Activated naive CD4-positive, alpha-beta T cell treated with anti-CD3 and anti-CD28 coated beads, Interleukin-2, amount 50 U/mL, for 72 hours (primary cell): ENCODE measurements at regions not wholly inside any gene's neighbourhood (a gene's known extent, or its start where the extent isn't known, plus 50 kb on each side); places are given as distances from the start of the nearest gene placed in this dataset.
A peak's percentile ranks its signal among the peaks of the same experiment; 100 is the strongest.
"Not testable (repeated sequence)": the region's sequence is repeated elsewhere in the genome, so short reads cannot be mapped to it uniquely, and the experiment has no call there.

Experiments used
- ATAC-seq, 2 donors: fragments of 150-1000 bp; cut with Tn5 transposase; 2 replicates each; pipeline ENCODE4 v1.10.0; 2021; ENCODE audit warnings: mild to moderate bottlenecking in 2 of 2, moderate library complexity in 2 of 2
- DNase-seq, 2 donors: peaks; one replicate each; pipeline ENCODE4 v3.0.0; 2021 to 2022; ENCODE audit warnings: low spot score in 2 of 2
- H3K27ac Mint-ChIP-seq, 2 donors: one replicate each; pipeline ENCODE4 v1.8.0; 2022; ENCODE audit warnings: mild to moderate bottlenecking in 2 of 2, mixed read lengths in 2 of 2
- H3K36me3 Mint-ChIP-seq, 2 donors: one replicate each; pipeline ENCODE4 v1.8.0; 2022; ENCODE audit warnings: mixed read lengths in 2 of 2
- H3K9me3 Mint-ChIP-seq, 2 donors: one replicate each; pipeline ENCODE4 v1.8.0; 2022; ENCODE audit warnings: mixed read lengths in 2 of 2

DNA sequence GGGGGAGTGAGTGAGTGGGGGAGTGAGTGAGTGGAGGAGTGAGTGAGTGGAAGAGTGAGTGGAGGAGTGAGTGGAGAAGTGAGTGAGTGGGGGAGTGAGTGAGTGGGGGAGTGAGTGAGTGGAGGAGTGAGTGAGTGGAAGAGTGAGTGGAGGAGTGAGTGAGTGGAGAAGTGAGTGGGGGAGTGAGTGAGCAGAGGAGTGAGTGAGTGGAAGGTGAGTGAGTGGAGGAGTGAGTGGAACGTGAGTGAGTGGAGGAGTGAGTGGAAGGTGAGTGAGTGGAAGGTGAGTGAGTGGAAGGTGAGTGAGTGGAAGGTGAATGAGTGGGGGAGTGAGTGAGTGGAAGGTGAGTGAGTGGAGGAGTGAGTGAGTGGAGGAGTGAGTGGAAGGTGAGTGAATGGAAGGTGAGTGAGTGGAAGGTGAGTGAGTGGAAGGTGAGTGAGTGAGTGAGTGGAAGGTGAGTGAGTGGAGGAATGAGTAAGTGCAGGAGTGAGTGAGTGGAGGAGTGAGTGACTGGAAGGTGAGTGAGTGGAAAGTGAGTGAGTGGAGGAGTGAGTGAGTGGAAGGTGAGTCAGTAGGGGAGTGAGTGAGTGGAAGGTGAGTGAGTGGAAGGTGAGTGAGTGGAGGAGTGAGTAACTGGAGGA lies 62.4 kb upstream of the GZMB start:
- not testable (repeated sequence) for ATAC-seq, H3K9me3 Mint-ChIP-seq, H3K27ac Mint-ChIP-seq, H3K36me3 Mint-ChIP-seq, DNase-seq

DNA sequence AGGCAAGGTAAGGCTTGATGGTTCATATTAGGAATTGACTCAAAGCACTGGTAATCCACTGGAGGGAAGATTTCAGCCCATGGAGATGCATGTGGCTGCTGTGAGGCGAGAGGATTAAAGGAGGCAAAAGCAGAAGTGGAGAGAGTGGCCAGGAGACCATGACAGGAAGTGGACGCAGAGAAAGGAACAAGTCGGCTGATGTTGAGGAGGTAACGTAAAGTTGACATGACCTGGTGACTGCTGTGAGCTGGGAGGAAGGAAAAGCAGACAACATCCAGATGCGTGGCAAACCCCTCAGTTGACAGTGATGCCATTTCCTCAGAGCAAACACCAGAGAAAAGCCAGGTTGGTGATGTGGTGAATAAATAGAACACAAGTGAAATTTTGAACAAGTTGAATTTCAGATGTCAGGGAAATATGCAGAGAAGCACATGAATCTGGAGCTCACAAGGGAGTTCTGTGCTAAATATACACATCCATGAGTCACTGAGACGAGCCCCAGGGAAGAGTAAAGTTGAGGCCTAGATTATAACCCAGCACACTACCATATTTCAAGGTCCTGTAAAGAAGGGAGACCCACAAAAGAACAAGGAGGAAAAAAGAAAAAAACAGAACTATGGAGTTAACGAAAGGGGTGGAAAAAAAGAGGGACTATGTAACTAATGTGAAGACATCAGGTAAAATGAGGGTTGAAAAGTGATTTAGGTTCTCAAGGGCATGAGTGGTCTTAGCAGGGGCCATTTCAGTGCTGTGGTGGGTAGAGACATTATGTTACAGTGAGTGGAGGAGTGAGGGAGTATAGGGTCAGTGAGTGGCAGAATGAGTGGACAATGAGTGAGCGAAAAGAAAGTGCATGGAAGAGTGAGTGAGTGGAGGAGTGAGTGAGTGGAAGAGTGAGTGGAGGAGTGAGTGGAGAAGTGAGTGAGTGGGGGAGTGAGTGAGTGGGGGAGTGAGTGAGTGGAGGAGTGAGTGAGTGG lies 61.6 kb upstream of the GZMB start:
- H3K36me3 Mint-ChIP-seq = no peaks in the 10 kb centered on the region
- H3K9me3 Mint-ChIP-seq = no peaks in the 10 kb centered on the region
- H3K27ac Mint-ChIP-seq = no peak overlapping the region
- ATAC-seq (peak in 1 of 2 donors; percentile 11), DNase-seq (no peak)

DNA sequence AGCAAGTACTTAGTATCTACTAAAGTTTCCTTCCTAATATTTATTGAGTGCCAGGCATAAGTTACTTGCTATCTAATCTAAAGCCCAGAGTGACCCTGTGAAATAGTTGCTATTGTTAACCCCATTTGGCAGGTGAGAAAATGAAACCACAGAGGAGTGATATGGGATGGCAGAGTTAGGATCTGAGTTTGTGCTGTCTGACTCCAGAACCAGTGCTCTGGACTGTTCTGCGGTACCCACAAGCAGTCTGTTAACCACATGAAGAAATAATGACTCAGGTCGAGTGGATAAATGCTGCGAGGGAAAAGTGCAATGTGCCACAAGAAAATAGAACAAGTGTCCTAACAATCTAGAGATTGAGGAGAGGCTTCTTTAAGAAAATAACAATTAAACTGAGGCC lies 60.7 kb upstream of the GZMB start:
- Mint-ChIP-seq H3K9me3 (no peaks in the 10 kb centered on the region), H3K27ac (no peak overlapping the region), H3K36me3 (no peaks in the 10 kb centered on the region)
- DNase-seq (no peak), ATAC-seq (peak; percentile 36 to 41)

DNA sequence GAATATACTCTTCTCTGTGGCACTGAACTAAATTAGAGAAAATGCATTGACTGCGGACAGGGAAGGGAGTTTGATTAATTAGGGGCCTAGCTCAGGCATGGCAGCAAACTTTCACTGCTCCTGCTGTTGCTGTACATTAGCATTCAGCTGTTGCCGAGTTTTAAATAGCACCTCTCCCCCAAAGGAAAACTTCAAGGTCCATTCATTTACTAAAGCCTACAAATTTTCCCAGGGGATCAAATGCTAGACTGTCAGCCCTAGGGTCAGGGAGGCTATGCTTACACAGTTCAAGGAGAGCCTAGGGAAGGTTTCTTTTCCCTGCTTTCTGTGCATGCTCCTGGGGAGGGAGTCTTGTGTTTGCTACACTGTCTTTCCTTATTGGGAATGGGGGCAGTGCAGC lies 60.0 kb upstream of the GZMB start:
- Mint-ChIP-seq H3K36me3 (no peaks in the 10 kb centered on the region), H3K27ac (peak overlapping the region in 1 of 2 donors; percentile 46), H3K9me3 (no peaks in the 10 kb centered on the region)
- no peak for DNase-seq
- ATAC-seq = no peak

DNA sequence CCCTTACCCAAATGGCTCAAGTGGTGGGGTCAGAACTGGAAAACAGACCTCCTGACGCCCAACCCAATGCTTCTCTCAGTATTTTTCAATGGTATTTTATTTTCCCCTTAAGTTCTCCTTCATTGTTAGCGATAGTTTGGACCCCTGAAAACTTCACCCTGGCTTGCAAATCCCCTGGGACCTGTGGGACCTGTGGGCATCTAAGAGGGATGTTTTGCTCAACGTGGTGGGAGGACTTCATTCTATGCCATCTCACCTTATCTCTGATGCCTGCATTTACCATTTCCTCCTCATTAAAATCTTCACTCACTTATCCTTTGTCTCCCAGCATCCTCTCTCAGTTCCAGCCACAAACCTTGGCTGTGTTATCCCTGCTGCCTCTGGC lies 59.4 kb upstream of the GZMB start:
- ATAC-seq (no peak), DNase-seq (no peak)
- Mint-ChIP-seq H3K9me3 (no peaks in the 10 kb centered on the region), H3K27ac (peak overlapping the region; percentile 46 to 76), H3K36me3 (no peaks in the 10 kb centered on the region)

DNA sequence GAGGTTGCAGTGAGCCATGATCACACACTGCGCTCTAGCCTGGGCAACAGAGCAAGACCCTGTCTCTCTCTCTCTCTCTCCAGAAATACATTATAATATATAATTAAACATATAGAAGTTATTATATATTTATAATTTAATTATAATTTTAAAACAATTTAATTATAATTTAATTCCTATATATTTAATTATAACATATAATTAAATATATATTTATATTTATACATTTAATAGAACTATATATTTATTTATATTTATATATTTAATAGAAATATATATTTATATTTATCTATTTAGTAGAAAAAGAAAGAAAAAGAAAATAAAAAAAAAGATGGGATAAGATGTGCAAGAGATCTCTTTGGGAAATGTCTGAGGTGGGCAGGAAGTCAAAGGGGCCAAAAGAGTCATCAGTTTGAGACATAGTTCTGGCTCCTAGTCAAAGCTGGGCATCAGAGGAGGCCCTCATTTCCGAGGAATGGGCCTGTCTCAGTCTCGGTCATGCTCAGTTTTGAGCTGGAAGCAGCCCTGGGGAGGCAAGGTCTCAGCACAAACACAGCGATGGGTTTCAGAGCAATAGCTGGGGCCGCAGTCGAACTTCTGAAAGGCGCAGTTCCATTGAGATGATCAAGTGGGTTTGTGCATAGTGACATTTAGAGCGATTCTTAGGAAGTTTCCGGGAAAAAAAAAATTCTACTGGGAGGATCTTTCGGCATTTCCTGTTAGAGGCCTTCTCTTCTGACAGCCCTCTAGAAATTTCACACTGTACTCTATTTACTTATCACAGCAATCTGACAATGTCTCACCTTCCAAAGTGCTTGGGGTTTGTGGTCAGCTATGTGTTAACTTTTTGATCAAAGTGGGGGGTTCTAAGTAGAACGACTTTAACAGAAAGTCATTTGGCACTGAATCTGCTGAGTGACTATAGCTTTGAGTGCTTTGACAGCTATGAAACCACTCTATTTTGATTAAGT lies 58.7 kb upstream of the GZMB start:
- ATAC-seq (peak; percentile 87 to 91), DNase-seq (no peak)
- no peaks in the 10 kb centered on the region for H3K9me3 Mint-ChIP-seq
- H3K27ac Mint-ChIP-seq = peak overlapping the region; percentile 46 to 61
- no peaks in the 10 kb centered on the region for H3K36me3 Mint-ChIP-seq

DNA sequence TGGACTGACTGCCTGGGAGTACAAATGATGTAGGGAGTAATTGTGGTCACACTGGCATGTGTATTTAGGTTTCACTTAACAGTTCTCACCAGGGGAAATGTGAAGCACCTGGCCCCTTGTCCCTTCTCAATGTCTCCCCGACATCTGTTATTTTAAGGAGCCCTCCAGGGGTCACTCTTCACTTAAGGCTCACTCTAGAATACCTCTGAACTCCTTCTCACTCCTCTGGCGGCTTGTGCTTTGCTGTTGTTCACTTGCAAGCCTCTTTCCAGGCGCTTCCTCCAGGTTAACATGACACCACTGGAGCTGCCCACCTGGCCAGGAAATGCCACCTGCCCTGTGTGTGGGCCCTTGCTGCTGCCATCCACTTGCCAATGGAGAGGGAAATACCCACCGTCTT lies 56.5 kb upstream of the GZMB start:
- H3K9me3 Mint-ChIP-seq = no peaks in the 10 kb centered on the region
- no peak for ATAC-seq
- no peak overlapping the region for H3K27ac Mint-ChIP-seq
- no peaks in the 10 kb centered on the region for H3K36me3 Mint-ChIP-seq
- DNase-seq = no peak

DNA sequence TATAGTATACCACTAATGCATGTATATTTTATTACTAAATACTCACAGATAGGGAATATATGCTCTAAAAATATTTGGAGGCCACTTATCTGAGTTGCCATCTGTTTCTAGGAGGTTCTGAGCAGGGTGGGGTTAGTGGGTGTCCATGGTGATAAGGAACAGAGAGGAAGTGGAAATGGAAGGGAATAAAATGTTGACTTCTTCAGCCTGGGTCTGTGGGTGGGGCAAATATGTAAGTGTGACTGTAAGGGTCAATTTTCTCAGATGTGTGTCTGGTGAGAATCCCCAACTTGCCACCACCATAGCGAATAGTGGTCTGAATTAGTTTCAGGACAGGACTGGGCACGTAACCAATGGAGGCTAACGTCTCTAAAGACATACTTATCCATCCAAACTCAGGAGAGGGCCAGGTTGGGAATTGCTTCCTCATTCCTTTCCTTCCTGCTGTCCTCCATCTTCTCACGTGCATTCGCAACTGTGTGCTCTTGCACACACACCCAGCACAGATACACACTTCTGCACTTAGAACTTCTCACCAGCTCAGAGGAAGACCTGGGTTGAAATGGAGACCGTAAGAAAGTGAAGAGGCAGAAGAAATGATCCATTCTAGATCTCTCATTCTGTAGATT lies 54.2 kb upstream of the GZMB start:
- H3K36me3 Mint-ChIP-seq = no peaks in the 10 kb centered on the region
- no peaks in the 10 kb centered on the region for H3K9me3 Mint-ChIP-seq
- DNase-seq = no peak
- H3K27ac Mint-ChIP-seq = no peak overlapping the region
- ATAC-seq = no peak
